ENCODE measurements at regions not wholly inside any gene's neighbourhood (a gene's known extent, or its start where the extent isn't known, plus 50 kb on each side); places are given as distances from the start of the nearest gene placed in this dataset.
"Not testable (repeated sequence)": the region's sequence is repeated elsewhere in the genome, so short reads cannot be mapped to it uniquely, and the experiment has no call there.

DNA sequence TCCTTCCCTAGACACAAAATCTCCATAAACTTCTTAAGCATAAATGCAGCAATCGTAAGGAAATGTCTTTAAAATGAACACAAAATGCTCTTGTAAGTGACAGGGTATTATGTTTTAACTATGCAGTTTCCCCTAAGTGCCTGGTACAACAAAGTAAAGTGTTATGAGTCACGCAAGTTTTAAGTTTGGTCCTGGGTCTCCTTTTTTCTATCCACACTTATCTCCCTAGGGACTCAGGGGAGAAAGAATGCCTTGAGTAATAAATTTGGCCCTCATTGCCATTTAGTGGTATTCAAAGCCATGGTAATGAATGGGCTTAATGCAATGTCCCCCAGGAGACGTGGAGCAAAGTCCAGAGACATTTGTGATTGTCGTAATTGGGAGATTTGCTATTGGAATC is 149.1 kb downstream of the MAGEB17 start:
- intact Hi-C loops (cut with DNase I) = no loop called here
- no peak for DNase-seq

DNA sequence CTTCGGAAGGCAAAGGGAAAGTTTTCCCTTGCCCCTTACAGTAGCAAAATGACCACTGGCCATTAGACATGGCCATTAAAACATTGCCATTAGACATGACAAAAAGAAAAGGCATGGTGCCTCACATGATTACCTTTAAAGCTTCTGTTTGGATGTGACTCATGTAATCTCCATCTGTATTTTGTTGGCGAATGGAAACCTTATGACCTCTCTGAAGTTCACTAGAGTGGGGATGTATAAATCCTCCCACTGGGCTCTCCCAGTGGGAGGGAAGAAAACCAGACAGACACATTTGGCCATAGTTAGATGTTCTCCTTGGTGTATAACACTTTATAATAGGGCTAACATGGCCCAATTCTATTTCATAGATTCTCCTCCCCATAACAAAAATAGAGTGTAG is 152.6 kb downstream of the MAGEB17 start:
- DNase-seq = no peak
- intact Hi-C loops (cut with DNase I) = no loop called here

- intact Hi-C loops (cut with DNase I) = no loop called here
- DNase-seq = no peak
Measured at GRCh38 chrX:16320765-16321355, 153.6 kb downstream of the MAGEB17 start.

DNA sequence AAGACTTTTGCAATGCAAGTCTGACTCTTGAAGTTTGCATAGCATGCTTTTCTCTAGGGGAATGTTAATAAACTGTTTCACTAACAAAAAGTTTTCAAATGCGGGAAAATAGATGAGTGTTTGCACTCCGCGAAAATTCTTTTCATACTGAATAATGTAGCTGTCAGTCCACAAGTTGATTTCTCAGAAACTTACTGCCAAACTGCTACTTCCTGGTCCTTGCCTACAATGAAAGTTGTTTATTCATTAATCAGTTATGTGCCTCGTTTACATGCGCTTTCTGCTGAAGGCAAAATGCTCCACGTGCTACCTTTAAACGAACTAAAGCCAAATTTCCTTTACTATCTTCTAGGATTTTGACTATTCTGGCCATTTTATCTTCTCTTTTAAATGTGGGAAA is 166.2 kb downstream of the MAGEB17 start:
- DNase-seq = no peak
- intact Hi-C loops (cut with DNase I) = no loop called here

GRCh38 chrX:16335181-16335580 is 167.9 kb downstream of the MAGEB17 start:
- DNase-seq = no peak
- intact Hi-C loops (cut with DNase I) = no loop called here

- DNase-seq = no peak
- intact Hi-C loops (cut with DNase I) = no loop called here
Measured at GRCh38 chrX:16347968-16348670, 180.8 kb downstream of the MAGEB17 start.

GRCh38 chrX:16357902-16358301 is 190.6 kb downstream of the MAGEB17 start:
- intact Hi-C loops (cut with DNase I) = no loop called here
- DNase-seq = no peak

GRCh38 chrX:16360056-16360455 is 192.8 kb downstream of the MAGEB17 start:
- DNase-seq; intact Hi-C loops (cut with DNase I): not testable (repeated sequence)

GRCh38 chrX:16368696-16369095 is 201.4 kb downstream of the MAGEB17 start:
- intact Hi-C loops (cut with DNase I) = no loop called here
- no peak for DNase-seq

DNA sequence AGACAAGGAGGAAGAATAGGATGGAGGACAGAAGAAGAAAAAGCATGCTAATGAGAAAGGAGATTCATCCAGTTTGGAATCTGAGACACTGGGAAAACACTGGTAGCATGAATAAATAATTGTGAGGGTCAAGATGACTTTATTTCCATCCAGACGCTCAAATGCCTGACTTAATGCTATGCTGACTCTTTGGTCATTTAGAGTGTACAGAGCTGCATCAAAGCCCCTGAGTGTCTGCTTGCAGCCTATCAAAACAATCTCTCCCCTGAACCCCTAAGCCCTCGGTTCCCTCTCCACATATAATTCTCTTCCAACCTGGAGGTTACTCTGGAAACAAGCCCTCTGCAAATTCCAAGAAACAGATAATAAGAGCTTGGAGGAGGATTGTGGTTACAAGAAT is 208.8 kb downstream of the MAGEB17 start:
- DNase-seq = no peak
- intact Hi-C loops (cut with DNase I) = no loop called here

DNA sequence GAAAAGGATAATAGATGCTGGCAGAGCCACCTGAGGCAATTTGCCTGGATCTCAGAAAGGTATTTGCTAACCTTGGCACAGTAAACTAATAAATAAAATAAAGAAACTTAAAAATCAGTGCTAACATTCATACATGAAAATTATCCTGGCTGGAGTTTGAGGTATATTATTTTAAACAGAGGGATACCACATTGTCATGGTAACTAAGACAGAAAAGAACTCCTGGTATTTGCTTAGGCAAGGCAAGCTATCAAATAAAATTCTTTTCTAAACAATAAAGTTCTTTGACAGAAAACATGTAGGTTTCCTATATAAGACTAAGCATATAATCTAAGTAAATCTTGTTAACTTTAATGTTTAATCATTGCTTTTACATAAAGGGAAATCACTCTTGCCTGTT is 218.8 kb downstream of the MAGEB17 start:
- intact Hi-C loops (cut with DNase I) = no loop called here
- no peak for DNase-seq

- DNase-seq = no peak
- intact Hi-C loops (cut with DNase I) = no loop called here
Measured at GRCh38 chrX:16392597-16392996, 225.3 kb downstream of the MAGEB17 start.

DNA sequence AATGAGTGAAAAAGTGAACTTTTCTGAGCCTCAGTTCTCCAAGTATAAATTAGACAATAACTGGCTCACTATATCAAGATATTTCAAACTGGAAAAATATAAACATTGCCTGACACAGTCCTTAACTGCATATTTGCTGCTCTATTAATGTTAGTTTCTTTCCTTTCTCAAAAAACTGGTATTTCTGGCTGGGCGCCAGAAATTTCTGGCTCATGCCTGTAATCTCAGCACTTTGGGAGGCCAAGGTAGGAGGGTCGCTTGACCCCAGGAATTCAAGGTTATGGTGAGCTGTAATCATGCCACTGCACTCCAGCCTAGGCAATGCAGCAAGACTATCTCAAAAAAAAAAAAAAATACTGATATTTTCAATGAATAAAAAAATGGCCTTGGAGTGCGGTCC is 227.0 kb downstream of the MAGEB17 start:
- intact Hi-C loops (cut with DNase I) = no loop called here
- DNase-seq = no peak

DNA sequence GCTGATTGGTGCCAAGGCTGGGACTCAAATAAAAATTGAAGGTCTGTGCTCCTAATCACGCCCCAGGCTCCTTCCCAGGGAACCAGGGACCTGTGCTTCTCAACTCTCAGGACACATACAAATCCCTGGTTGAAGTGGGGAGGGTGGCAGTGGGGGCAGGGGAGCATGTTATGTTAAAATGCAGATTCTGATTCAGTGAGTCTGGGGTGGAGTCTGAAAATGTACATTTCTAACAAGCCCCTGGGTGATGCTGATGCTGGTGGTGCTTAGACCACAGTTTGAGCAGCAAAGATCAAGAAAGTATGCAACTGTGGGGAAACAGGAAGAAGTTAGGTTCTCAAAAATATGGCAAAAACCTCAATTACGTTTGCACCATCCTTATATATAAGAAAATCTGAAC is 236.5 kb downstream of the MAGEB17 start:
- intact Hi-C loops (cut with DNase I) = no loop called here
- no peak for DNase-seq

DNA sequence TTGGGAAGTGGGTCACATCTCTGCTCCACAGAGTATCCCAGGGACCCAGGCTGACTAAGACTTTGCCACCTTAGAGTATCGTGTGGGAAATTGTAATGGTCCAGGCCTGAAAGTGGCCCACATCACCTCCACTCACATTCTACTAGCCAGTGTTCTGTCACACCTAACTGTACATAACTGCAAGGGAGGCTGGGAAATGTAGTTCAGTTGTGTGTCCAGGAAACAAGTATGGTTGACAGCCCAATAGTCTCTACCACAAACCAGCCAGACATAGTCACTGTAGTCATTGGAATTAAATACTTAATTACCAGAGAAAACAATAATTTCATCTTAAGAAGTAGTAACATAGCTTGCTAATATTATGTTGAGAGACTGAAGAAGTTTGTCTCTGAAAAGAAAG is 233.4 kb upstream of the S100G start:
- intact Hi-C loops (cut with DNase I) = loop anchor here (10.0 kb wide), 1 partner anchor 118 kb away; no protein-coding TSS in a partner anchor
- DNase-seq = no peak

- no peak for DNase-seq
- intact Hi-C loops (cut with DNase I) = loop anchor here (10.0 kb wide), 1 partner anchor 116 kb away; no protein-coding TSS in a partner anchor
Measured at GRCh38 chrX:16418650-16419049, 231.3 kb upstream of the S100G start.

- no peak for DNase-seq
- intact Hi-C loops (cut with DNase I) = no loop called here
Measured at GRCh38 chrX:16427668-16428067, 222.3 kb upstream of the S100G start.

DNA sequence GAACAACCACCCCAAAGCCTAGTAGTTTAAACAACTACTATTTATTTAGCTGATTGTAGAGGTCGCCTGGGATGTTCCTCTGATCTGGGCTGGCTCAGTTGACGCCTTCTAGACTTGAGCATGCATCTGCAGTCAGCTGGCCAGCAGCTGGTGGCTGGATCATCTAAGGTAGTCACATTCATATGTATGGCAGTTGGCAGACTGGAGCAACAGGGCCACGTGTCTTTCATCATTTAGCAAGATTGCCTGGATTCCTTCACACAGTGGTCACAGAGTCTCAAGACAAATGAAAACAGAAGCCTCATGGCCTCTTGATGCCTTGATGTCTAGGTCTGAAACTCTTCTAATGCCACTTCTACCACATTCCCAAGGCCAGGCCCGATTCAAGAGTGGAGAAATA is 220.6 kb upstream of the S100G start:
- DNase-seq = no peak
- intact Hi-C loops (cut with DNase I) = no loop called here

DNA sequence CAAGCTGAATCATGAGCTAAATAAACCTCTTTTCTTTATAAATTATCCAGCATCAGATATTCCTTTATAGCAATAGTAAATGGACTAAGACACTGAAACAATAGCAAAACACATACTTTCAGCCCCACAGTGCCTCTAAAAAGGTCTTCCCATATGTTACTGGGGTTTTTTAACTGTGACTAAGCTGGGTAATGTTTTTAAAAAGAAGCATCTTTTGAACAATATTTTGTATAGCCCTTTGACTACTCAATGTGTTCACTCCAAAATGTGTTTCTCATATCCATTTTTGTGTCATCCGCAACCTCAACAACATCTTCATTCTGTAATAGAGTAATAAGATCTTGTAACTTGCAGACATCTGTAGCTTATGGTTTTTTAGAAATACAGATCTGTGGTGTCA is 218.7 kb upstream of the S100G start:
- DNase-seq = no peak
- intact Hi-C loops (cut with DNase I) = no loop called here

- intact Hi-C loops (cut with DNase I) = no loop called here
- no peak for DNase-seq
Measured at GRCh38 chrX:16433021-16433420, 216.9 kb upstream of the S100G start.

- intact Hi-C loops (cut with DNase I) = loop anchor here (5.0 kb wide), 1 partner anchor 237 kb away; no protein-coding TSS in a partner anchor
- DNase-seq = no peak
Measured at GRCh38 chrX:16435399-16435986, 214.5 kb upstream of the S100G start.
